ENCODE measurements at regions not wholly inside any gene's neighbourhood (a gene's known extent, or its start where the extent isn't known, plus 50 kb on each side); places are given as distances from the start of the nearest gene placed in this dataset.
"Not testable (repeated sequence)": the region's sequence is repeated elsewhere in the genome, so short reads cannot be mapped to it uniquely, and the experiment has no call there.

DNA sequence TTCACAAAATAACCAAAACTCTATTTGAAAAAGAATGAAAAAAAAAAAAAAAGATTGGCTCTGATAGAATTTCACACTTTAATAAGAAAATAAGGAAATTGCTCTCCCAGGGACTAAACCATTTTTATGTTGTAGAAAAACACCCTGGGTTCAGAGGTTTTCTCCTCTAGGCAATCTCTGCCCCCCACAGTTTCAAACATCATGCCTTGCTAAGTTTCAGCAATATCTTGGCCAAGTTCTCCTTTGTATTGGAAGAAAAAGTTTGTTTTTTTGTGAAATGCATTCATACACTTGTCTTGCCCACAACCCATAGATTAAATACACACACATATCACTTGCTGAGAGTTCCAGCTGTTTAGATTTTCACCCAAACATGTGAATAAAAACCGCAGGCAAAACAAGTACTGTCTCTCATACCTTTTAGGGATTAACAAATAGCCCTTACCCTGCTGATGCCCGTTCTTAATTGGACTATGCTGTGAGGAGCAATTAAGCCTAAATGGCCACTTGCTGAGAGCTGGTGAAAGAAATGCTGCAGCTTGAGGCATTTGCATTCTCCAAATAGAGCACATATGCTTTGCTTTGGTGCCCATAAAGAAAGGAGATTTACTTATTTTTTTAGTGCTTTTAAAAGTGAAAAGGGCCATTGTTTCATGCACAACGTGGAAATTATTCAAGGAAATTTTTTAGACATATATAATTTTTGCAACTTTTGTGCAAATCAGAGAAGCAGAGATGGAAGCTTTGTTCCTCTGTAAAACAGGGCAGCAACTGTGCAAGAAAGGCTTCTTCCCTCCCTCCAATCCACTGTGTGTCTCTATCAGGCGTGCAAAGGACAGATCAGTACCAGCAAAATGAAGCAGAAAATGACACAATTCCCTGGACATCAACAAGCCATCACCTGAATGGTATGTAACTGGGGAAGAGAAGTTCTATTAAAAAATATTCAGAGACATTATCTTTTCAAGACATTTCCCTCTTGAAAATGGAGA is 262.4 kb upstream of the KIF2A start:
- no peak for DNase-seq

GRCh38 chr5:62044989-62045388 is 261.0 kb upstream of the KIF2A start:
- DNase-seq: no peak

- no peak for DNase-seq
Measured at GRCh38 chr5:62046191-62046590, 259.8 kb upstream of the KIF2A start.

GRCh38 chr5:62051747-62052146 is 254.3 kb upstream of the KIF2A start:
- no peak for DNase-seq

DNA sequence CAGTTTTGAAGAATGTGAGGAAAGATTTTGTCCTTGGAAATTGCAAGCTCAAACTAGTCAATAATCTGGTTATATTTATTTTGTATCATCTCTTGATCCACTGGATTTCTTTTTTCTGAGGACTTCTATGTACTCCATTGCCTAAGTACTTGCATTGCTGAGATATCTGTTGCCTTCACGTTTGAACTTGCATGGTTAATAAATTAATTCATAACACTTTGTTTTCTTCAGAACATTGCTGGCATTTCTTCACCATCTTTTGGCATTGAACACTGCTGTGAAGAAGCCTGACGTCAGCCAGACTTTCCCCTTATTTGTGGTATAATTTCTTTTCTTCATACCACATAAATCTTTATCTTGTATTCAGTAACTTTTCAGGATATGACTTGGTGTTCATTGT is 246.0 kb upstream of the KIF2A start:
- DNase-seq: no peak

GRCh38 chr5:62065050-62065449 is 241.0 kb upstream of the KIF2A start:
- DNase-seq: no peak

- DNase-seq: no peak
Measured at GRCh38 chr5:62066761-62067277, 239.2 kb upstream of the KIF2A start.

- no peak for DNase-seq
Measured at GRCh38 chr5:62068554-62068953, 237.5 kb upstream of the KIF2A start.

DNA sequence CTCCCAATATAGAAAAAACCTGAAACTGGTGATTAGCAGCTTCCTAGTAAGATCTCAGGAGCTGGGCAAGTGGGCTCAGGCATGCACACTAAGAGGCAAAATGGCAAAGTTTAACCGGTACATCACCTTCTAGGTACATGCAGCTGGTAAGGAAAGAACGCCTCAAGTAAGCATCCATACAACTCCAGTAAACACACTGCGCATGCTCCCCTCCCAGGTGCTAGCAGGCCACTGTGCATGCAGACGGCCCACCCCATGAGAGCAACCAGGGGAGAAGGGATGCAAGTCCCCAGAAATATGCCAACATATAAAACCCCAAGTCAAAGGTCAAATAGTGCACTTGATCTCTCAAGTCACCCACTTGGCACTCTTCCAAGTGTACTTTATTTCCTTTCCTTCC is 228.6 kb upstream of the KIF2A start:
- DNase-seq: no peak

DNA sequence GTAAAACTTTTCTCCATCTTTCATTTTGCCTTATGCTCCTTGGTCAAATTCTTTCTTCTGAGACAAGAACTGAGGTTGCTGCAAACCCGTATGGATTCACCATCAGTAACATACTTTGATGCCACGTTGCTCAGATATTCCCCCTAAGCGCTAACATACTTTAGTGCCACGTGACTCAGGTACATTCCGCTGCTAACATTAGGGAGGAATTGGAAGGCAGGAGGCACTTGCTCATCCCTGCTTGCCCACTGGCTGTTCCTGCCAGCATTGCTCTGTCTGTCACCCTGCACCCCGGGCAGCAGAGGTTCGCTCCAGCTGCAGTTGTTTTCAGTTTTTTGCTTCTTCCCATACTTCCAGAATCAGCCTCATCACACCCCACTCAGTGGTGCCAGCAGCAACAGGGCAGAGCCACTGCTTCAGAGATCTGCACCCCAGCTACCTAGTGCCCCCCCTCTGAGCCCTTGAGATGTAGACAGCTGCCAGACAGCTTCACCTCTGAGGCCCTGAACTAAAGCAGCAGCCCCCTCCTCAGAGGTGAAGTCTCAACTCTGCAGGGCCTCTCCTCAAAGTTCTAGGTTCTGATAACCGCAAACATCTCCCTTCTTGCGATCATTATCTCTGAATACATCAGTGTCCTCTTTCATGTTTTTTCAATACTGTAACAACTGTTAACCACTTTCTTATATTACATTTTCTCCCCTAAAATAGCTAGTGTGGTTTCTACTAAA is 228.0 kb upstream of the KIF2A start:
- DNase-seq: no peak

DNA sequence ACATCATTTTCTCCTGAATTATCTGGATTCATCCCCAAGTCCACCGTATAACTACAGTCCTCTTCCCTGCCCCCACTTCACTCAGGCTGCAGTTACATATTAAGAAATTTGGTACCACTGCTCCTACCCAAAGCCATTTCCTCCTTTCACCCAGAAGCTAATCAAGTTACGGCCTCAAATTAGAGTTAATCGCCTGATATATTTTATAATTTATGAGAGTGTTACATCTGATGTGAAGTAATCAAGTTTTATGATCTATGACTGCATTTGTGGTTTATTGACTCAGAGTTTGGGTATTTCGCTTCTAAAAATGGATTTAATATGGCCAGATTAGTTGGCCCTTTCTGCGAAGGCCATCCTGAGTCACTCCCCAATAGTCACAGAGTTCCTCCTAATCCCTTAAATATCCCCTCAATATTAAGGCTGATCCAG is 223.6 kb upstream of the KIF2A start:
- DNase-seq: no peak

DNA sequence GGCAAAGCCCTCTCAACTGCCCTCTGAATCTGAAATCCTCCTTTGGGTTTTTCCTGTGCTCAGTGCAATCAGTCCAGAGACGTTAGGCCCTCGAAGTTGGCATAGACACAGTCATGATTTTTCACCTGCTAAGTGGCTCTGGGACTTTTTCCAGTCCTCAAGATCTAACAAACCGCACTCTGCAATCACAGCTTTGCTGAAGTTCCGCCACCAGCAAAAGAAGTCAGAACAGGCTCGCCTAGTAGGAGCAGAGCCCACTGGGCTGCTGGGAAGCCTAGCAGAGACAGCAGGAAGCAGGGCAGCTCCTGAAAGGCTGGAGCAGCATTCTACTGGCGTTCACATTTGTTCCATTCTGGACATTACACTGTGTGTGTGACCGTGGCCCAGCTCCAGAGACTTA is 222.8 kb upstream of the KIF2A start:
- DNase-seq: no peak

DNA sequence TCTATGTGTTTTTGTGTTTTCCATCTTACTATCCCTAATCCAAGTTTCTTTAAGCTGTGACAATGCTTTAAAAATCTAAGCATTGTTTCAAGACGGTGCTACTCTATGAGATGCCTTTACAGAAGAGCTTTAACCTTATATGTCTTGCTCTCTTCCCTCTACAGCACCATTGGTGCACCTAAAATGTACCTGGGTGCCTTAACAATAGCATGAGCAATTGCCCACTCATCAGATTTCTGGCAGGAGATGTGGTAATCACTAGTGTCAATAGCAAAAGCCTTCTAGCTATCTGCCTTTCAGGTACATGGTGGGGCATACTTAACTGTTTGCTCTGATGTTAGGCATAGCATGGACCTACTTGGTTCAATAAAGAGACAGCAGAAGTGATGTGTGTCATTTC is 222.3 kb upstream of the KIF2A start:
- DNase-seq: no peak

DNA sequence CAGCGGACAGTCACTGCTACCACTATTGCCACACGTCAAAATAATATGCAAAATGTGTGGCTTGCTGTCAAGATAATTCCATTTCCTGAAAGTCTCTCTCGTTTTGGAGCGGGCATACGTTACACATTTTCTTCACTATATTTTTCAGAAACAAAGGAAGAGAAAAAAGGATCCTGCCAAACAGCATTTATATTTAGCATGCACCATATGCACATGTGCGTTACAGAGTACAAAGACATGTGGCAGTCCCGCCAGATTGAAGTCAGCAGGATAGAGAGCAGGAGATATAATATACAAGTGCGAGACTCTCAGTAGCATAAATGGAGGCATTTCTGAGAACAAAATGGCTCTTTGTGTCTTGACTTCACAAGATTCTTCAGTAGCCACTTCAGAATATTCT is 221.6 kb upstream of the KIF2A start:
- DNase-seq: no peak

- DNase-seq: no peak
Measured at GRCh38 chr5:62090953-62091352, 215.1 kb upstream of the KIF2A start.

DNA sequence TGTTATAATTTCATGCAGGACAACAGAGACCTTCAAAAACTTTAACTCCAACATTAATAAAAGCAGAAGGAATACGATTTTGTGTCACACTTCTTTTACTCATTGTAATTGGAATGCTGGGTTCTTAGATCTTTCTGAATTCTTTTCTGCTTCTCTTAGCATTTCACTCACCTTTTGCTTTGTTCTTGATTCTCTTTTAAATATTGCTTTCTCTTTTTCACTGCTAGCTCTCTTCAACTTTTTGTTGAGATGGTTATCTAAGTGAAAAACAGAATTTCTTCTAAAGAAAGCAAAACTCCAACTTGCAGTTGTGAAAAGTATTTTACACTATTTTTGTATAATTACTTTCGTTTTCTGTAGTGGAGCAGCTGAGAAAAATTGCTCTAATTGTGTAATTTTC is 212.6 kb upstream of the KIF2A start:
- DNase-seq: no peak

DNA sequence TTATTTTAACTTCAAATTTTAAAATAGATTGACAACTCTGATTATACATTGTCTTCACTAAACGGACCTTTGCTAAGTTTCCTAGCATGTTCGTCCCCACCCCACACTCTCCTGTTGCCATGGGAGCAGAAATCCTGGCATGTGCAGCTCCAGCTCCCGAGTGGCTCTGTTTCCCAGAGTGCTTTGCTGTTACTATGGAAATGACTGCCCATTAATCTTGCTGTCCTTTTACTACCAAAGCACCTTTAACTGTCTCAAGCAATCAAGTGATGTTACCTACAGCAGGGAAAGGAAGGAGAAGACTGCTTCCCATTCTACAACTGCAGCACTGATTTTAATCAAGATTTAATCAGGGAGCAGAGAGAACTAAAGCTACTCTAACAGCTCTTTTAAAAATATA is 212.0 kb upstream of the KIF2A start:
- DNase-seq: peak; percentile 7 to 10

DNA sequence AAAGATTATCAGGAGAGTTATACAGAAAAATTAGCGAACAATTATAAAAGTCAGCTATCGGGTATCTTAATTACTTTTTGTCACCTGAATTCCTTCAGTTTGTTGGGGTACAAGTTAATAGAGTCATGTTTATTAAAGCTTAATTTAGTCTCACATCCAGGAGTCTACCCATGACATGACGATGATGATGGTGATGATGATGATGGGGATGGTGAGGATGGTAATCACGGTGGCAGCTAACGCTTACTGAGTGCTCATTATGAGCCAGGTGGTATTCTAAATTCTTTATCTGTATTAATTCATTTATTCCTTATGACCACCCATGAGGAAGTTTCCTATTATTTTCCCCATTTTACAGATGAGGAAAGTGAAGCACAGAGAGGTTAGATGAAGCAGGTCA is 208.6 kb upstream of the KIF2A start:
- DNase-seq: no peak

DNA sequence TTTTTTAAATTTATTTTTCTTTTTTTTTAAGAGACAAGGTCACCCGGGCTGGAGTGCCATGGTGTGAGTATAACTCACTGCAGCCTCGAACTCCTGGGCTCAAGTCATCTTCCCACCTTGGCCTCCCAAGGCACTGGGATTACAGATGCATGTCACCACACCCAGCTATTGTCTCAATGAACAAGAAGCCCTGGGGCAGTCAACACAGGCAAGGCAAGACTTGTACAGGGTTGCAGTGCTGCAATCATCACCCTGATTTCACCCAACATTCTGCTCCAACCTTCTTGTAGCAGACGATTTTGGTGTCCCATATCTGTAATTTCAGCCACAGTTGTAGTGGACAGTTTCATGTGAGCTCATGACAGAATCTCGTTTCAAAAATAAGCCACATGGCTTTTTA is 205.8 kb upstream of the KIF2A start:
- DNase-seq: no peak

DNA sequence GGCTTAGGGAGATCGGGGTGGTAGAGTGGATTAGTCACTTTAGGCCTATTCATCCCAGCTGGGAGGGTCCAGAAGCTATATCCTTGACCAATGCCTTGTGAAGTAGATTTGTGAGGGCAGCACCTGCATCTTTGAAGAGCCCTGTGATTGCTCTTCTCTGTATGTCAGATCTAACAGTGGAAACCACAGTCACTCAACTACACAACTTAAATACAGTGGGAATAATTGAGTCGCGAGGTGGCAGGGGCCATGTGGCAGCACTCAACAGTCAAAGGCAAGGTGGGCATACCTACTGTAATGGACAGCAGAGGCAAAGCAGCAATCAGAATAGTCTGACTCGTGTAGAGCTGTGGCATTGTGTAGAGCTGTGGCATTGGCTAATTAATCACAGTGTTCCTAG is 202.1 kb upstream of the KIF2A start:
- not testable (repeated sequence) for DNase-seq

- DNase-seq: no peak
Measured at GRCh38 chr5:62111428-62111827, 194.6 kb upstream of the KIF2A start.

DNA sequence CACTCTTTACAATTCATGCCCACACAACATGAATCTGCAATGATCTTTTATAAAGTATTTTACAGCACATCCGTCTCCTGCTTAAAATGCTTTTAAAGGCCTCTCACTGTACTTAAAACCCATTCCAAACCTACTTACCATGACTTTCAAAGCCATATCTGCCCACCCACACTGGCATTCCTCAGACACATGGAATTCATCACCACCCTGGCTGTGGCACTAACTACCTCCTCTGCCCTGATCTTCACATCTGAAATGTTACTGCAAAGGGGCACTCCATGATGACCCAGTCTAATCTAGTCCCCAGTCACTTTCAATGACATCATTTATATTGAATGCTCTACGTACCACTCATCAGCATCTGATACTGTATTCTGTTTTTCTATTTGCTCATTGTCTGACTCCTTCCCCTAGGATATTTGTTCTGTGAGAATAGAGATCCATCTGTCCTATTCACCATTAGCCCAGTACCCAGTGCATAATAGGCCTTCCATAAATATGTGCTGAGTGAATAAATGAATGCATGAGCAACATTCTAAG is 193.2 kb upstream of the KIF2A start:
- DNase-seq: no peak

GRCh38 chr5:62115014-62115413 is 191.0 kb upstream of the KIF2A start:
- no peak for DNase-seq

GRCh38 chr5:62124266-62124665 is 181.7 kb upstream of the KIF2A start:
- no peak for DNase-seq

Data from NCI-H1930 (cell line).